GM21381 (cell line): ENCODE measurements at regions not wholly inside any gene's neighbourhood (a gene's known extent, or its start where the extent isn't known, plus 50 kb on each side); places are given as distances from the start of the nearest gene placed in this dataset.

ENCODE experiments used
- ATAC-seq: cut with Tn5 transposase; IDR thresholded peaks from one replicate; pipeline ENCODE4 v1.9.1; 2021; ENCODE audit warnings: mild to moderate bottlenecking, moderate library complexity; ENCODE audit not compliant: unreplicated experiment

- ATAC-seq: no peak
Observed at GRCh38 chr2:352696-353095, 64.8 kb upstream of the ALKAL2 start.

- ATAC-seq: no peak
Observed at GRCh38 chr2:349390-349789, 61.5 kb upstream of the ALKAL2 start.

GRCh38 chr2:348361-348916, 60.5 kb upstream of the ALKAL2 start:
- no peak for ATAC-seq

GRCh38 chr2:344811-345210, 56.9 kb upstream of the ALKAL2 start:
- no peak for ATAC-seq

GRCh38 chr2:343355-343754, 55.5 kb upstream of the ALKAL2 start:
- ATAC-seq: no peak

GRCh38 chr2:341912-342311, 54.0 kb upstream of the ALKAL2 start:
- ATAC-seq: no peak

GRCh38 chr2:341017-341542, 53.2 kb upstream of the ALKAL2 start:
- ATAC-seq: no peak
